Heart left ventricle (tissue), 13 donors: ENCODE measurements at regions not wholly inside any gene's neighbourhood (a gene's known extent, or its start where the extent isn't known, plus 50 kb on each side); places are given as distances from the start of the nearest gene placed in this dataset.

ENCODE experiments used
- CTCF ChIP-seq, 12 donors: fragments of 200-600 bp; sonication (generic) in 4 of 12; IDR thresholded peaks; one replicate each; pipeline versions ENCODE4 v1.5.0 to v1.8.0; 2018 to 2022; ENCODE audit warnings: antibody characterized with exemption in 12 of 12, mild to moderate bottlenecking in 5 of 12
- POLR2A ChIP-seq, 2 donors: fragments of 450-650 bp; IDR thresholded peaks; one replicate each; pipeline ENCODE4 v1.6.1; 2017; ENCODE audit warnings: antibody characterized with exemption in 2 of 2, mild to moderate bottlenecking in 2 of 2, moderate library complexity in 2 of 2
- donor health status: ischemic (EF 13 %, LVEDD 7.1; RV severe dilation, severe dysfunction).
- donor health status: DM: no; HTN: yes; CAD: no.
- donor health status: DM: no; HTN: no; CAD: no.
- donor health status: ischemic (EF 25% LVEDD 6.9; RV normal size, moderate dysfunction).
- donor health status: ischemic (EF 25% LVEDD 5.7; RV mildly dilated, moderate dysfunction).
- donor health status: ischemic (EF 35%, LVEDD 5.7; RV mildly dilated, moderate dysfunction).
- donor health status: nonischemic (EF 11% LVEDD 7.7; RV severe dilation, severe dysfunction).
- donor health status: DM: yes; HTN: yes; CAD: no.
- donor health status: PGD.
- donor health status: ischemic (EF 29% LVEDD 5.4; RV normal size, mild dysfunction).
- donor health status: nonischemic (EF 23%, LVEDD 6.1; RV moderate dilation, normal function).

- no peak for TF ChIP-seq POLR2A (IDR thresholded peaks at IDR 0.05)
- TF ChIP-seq CTCF (IDR thresholded peaks at IDR 0.05) = no peak
These were observed 708.6 kb downstream of the DTWD2 start for GRCh38 chr5:118279540-118280294.
